Fibroblast of pulmonary artery (primary cell): ENCODE measurements at regions not wholly inside any gene's neighbourhood (a gene's known extent, or its start where the extent isn't known, plus 50 kb on each side); places are given as distances from the start of the nearest gene placed in this dataset.

Source experiments
- DNase-seq: peaks from one replicate; pipeline ENCODE4 v3.0.0-alpha.2; 2010; ENCODE audit warnings: low read depth
- H3K4me3 ChIP-seq: replicated peaks from 2 replicates; pipeline ENCODE4 v1.5.1; 2011; ENCODE audit warnings: low read depth, mild to moderate bottlenecking, control low read depth, low read length, moderate library complexity
- TF ChIP-seq, protein P1 (sequence below): IDR thresholded peaks from 2 replicates; pipeline ENCODE4 v1.5.1; 2011; ENCODE audit warnings: mild to moderate bottlenecking, control low read depth, low read length, inconsistent platforms; ENCODE audit errors: missing control alignments

DNA sequence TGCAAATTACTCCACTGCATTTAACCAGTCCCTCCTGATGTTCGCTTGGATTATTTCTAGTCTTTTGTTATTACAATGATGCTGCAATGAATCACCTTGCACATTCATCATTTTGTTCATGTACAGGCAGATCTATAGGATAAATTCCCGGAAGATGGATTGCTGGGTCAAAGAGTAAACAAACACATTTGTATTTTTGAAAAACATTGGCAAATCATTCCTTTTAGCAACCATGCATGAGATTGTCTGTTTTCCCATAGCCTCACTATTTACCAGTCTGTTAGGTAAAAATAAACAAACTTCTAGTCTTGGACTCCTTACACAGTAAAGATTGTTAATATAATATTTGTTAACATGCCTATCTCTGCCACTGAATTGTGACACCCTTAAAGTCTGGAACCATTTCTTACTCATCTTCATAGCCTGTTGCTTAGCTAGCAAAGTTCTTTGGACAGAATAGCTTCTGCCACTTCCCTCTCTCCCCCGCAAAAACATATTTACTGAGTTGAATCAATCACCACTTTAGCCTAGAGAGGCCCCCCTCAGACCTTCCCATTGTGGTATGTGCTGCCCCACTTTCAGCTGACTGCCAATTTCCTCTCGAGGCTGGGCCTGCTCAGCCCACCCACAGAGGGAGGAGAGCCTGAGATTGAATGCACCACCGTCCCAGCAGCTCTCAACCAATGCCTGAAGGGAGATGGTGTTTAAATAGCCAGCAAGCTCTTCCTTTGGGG, 108.4 kb upstream of the ATXN3L start:
- TF ChIP-seq, protein P1, sequence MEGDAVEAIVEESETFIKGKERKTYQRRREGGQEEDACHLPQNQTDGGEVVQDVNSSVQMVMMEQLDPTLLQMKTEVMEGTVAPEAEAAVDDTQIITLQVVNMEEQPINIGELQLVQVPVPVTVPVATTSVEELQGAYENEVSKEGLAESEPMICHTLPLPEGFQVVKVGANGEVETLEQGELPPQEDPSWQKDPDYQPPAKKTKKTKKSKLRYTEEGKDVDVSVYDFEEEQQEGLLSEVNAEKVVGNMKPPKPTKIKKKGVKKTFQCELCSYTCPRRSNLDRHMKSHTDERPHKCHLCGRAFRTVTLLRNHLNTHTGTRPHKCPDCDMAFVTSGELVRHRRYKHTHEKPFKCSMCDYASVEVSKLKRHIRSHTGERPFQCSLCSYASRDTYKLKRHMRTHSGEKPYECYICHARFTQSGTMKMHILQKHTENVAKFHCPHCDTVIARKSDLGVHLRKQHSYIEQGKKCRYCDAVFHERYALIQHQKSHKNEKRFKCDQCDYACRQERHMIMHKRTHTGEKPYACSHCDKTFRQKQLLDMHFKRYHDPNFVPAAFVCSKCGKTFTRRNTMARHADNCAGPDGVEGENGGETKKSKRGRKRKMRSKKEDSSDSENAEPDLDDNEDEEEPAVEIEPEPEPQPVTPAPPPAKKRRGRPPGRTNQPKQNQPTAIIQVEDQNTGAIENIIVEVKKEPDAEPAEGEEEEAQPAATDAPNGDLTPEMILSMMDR, result no peak
- H3K4me3 ChIP-seq, result no peak overlapping the region
- DNase-seq, result peak; percentile 71

- H3K4me3 ChIP-seq, result no peak overlapping the region
- no peak for DNase-seq
- TF ChIP-seq, protein P1, result no peak
Observed at GRCh38 chrX:13427441-13428052, 107.7 kb upstream of the ATXN3L start.

DNA sequence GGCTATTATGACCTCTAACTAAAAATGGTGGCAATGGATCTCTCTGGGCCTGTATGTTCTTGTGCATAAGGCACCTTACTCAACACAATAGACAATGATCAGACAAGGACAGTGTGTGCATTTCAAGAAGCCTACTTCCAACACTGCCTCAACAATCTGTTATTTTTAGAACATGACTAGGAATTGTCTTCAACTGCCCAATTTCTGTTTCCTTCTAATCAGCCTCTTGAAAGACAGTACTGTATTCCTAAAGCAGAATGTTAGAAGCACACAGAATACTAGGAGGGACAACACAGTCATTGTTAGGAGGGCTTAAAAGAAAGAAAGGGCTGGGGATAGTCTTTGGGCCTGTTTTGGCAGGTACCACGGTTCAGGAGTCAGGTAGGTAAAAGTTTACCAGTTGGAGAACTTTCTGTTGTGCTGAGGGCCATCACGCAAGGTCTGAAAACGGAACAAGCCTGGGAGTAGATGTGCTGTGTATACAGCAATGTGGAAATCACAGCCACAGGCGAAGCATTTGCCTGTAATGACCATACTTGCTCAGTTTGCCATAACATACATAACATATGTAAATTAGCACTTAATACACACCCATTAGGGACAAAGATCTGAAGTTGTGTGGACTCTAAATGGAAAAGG, 100.8 kb upstream of the ATXN3L start:
- no peak for DNase-seq
- H3K4me3 ChIP-seq, result no peak overlapping the region
- TF ChIP-seq, protein P1, result no peak

DNA sequence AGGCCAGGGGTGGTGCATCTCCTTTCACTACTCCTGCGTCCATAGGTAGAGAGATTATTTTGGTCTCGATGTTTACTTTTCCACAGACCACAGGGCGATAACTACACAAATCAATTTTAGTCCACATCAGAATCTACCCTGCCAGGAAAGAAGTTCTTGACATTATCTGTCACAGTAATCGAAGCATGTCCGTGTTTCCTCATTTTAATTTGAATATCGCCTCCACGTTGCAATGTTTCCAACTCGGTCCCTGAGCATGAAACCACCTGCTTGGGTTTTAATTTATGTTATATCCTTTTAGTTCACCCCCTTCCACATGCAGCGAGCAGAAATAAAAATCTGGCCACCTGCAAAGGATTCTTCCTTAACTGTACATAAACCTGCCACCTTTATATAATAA, 100.1 kb upstream of the ATXN3L start:
- no peak for DNase-seq
- TF ChIP-seq, protein P1, result no peak
- H3K4me3 ChIP-seq, result no peak overlapping the region

GRCh38 chrX:13419276-13419675, 99.4 kb upstream of the ATXN3L start:
- H3K4me3 ChIP-seq, result no peak overlapping the region
- TF ChIP-seq, protein P1, result no peak
- no peak for DNase-seq

DNA sequence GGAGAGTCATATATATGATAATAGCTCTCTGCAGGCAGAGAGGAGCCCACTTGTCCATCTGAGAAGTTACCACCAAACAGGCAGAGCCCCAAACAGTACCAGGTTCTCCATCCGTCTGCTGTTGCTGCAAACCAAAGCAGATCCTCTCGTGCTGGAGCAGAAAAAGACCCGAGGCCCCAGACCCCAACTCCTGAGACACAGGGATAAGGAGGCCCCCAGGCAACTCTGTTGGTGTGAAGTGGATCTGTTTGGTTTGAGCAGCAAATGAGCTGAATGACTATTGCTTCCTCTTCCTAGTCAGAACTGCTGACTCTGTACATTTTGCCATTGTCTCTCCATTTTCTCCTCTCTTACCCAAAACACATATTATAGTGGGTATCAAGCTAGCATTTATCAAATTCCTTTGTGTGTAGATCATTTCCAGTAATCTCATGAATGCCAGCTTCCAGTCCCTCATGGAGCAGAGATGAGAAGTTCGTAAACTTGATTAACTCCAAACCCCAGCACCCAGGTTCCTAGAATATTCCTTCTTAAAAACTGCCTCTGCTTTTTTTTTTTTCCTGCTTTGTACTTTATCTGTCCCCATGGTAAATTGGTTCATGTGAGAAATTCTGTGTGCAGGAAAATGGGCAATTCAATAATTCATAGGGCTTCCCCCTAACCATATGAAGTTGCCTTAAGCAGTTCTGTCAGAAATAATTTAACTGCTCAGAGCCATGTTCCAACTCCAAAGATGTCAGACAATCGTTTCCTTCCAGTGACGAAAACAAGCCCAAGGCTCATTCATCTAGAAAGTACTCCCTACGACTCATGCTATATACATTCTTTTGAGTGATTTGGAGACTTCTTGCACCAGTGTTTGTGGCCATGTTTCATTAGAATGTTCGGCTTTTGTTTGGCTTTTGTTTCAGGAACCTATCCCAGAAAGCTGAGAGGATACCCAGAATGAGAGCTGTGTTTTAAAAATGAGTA, 98.6 kb upstream of the ATXN3L start:
- TF ChIP-seq, protein P1, result no peak
- DNase-seq, result peak; percentile 40

More for the DNA sequence above, 98.6 kb upstream of the ATXN3L start:
- H3K4me3 ChIP-seq, result no peak overlapping the region
